ENCODE measurements at regions not wholly inside any gene's neighbourhood (a gene's known extent, or its start where the extent isn't known, plus 50 kb on each side); places are given as distances from the start of the nearest gene placed in this dataset.
A peak's percentile ranks its signal among the peaks of the same experiment; 100 is the strongest.

- no peaks in the 10 kb centered on the region for H3K36me3 Mint-ChIP-seq (ENCODE audit: insufficient read depth, unreplicated experiment)
- no peaks in the 10 kb centered on the region for H3K27me3 Mint-ChIP-seq (ENCODE audit: insufficient read depth, unreplicated experiment)
- no TSS peak for BruUV-seq (replicated peaks)
- CTCF ChIA-PET: interaction anchor here (1.2 kb wide), 1 partner anchor 207 kb away, joined by 3 read pairs; the partner anchor contains the start of gene ALG10B
- peak; percentile 28 for DNase-seq (ENCODE audit: unreplicated experiment)
- TF ChIP-seq CTCF (IDR thresholded peaks at IDR 0.05; ENCODE audit: unreplicated experiment): no peak
- H3K27ac Mint-ChIP-seq (ENCODE audit: low read depth, unreplicated experiment): no peak overlapping the region
- H3K4me3 Mint-ChIP-seq (ENCODE audit: unreplicated experiment): no peak overlapping the region
- POLR2A ChIA-PET: interaction anchor here (0.8 kb wide), 1 partner anchor 206 kb away, joined by 3 read pairs; the partner anchor contains the start of gene ALG10B
- no peaks in the 10 kb centered on the region for H3K4me1 Mint-ChIP-seq (ENCODE audit: insufficient read depth, unreplicated experiment)
- peaks cover 2% of the 10 kb centered on the region for H3K9me3 Mint-ChIP-seq (ENCODE audit: unreplicated experiment)
- intact Hi-C loops (cut with micrococcal nuclease): no loop called here
Observed at GRCh38 chr12:38110026-38110699, 206.4 kb upstream of the ALG10B start.

- H3K36me3 Mint-ChIP-seq (ENCODE audit: insufficient read depth, unreplicated experiment): no peaks in the 10 kb centered on the region
- H3K27me3 Mint-ChIP-seq (ENCODE audit: insufficient read depth, unreplicated experiment): no peaks in the 10 kb centered on the region
- H3K4me3 Mint-ChIP-seq (ENCODE audit: unreplicated experiment): no peak overlapping the region
- BruUV-seq (replicated peaks): no TSS peak
- DNase-seq (ENCODE audit: unreplicated experiment): no peak
- ChIA-PET POLR2A (no interaction called here), CTCF (no interaction called here)
- H3K4me1 Mint-ChIP-seq (ENCODE audit: insufficient read depth, unreplicated experiment): no peaks in the 10 kb centered on the region
- H3K9me3 Mint-ChIP-seq (ENCODE audit: unreplicated experiment): peaks cover 8% of the 10 kb centered on the region
- intact Hi-C loops (cut with micrococcal nuclease): no loop called here
- H3K27ac Mint-ChIP-seq (ENCODE audit: low read depth, unreplicated experiment): no peak overlapping the region
- TF ChIP-seq CTCF (IDR thresholded peaks at IDR 0.05; ENCODE audit: unreplicated experiment): no peak
Observed at GRCh38 chr12:38113991-38114390, 202.6 kb upstream of the ALG10B start.

GRCh38 chr12:38116968-38117367 lies 199.6 kb upstream of the ALG10B start:
- DNase-seq (ENCODE audit: unreplicated experiment): no peak
- peaks cover 9% of the 10 kb centered on the region for H3K9me3 Mint-ChIP-seq (ENCODE audit: unreplicated experiment)
- H3K27ac Mint-ChIP-seq (ENCODE audit: low read depth, unreplicated experiment): no peak overlapping the region
- intact Hi-C loops (cut with micrococcal nuclease): no loop called here
- ChIA-PET CTCF (interaction anchor here (1.0 kb wide), 1 partner anchor 16 kb away, joined by 4 read pairs; no protein-coding TSS in a partner anchor), POLR2A (no interaction called here)
- no peaks in the 10 kb centered on the region for H3K4me1 Mint-ChIP-seq (ENCODE audit: insufficient read depth, unreplicated experiment)
- no peaks in the 10 kb centered on the region for H3K27me3 Mint-ChIP-seq (ENCODE audit: insufficient read depth, unreplicated experiment)
- no peak overlapping the region for H3K4me3 Mint-ChIP-seq (ENCODE audit: unreplicated experiment)
- no TSS peak for BruUV-seq (replicated peaks)
- peaks cover 4% of the 10 kb centered on the region for H3K36me3 Mint-ChIP-seq (ENCODE audit: insufficient read depth, unreplicated experiment)
- TF ChIP-seq CTCF (IDR thresholded peaks at IDR 0.05; ENCODE audit: unreplicated experiment): no peak

GRCh38 chr12:38118632-38119031 lies 197.9 kb upstream of the ALG10B start:
- no peak for TF ChIP-seq CTCF (IDR thresholded peaks at IDR 0.05; ENCODE audit: unreplicated experiment)
- DNase-seq (ENCODE audit: unreplicated experiment): no peak
- H3K36me3 Mint-ChIP-seq (ENCODE audit: insufficient read depth, unreplicated experiment): peaks cover 4% of the 10 kb centered on the region
- ChIA-PET CTCF (no interaction called here), POLR2A (no interaction called here)
- intact Hi-C loops (cut with micrococcal nuclease): no loop called here
- no TSS peak for BruUV-seq (replicated peaks)
- H3K4me3 Mint-ChIP-seq (ENCODE audit: unreplicated experiment): no peak overlapping the region
- no peak overlapping the region for H3K27ac Mint-ChIP-seq (ENCODE audit: low read depth, unreplicated experiment)
- no peaks in the 10 kb centered on the region for H3K4me1 Mint-ChIP-seq (ENCODE audit: insufficient read depth, unreplicated experiment)
- H3K9me3 Mint-ChIP-seq (ENCODE audit: unreplicated experiment): peaks cover 10% of the 10 kb centered on the region
- no peaks in the 10 kb centered on the region for H3K27me3 Mint-ChIP-seq (ENCODE audit: insufficient read depth, unreplicated experiment)

Measured in MCF 10A (cell line).